GM21367 (cell line): ENCODE measurements at regions not wholly inside any gene's neighbourhood (a gene's known extent, or its start where the extent isn't known, plus 50 kb on each side); places are given as distances from the start of the nearest gene placed in this dataset.

Experiments used
- ATAC-seq: cut with Tn5 transposase; IDR thresholded peaks from one replicate; pipeline ENCODE4 v1.9.1; 2021; ENCODE audit not compliant: unreplicated experiment

DNA sequence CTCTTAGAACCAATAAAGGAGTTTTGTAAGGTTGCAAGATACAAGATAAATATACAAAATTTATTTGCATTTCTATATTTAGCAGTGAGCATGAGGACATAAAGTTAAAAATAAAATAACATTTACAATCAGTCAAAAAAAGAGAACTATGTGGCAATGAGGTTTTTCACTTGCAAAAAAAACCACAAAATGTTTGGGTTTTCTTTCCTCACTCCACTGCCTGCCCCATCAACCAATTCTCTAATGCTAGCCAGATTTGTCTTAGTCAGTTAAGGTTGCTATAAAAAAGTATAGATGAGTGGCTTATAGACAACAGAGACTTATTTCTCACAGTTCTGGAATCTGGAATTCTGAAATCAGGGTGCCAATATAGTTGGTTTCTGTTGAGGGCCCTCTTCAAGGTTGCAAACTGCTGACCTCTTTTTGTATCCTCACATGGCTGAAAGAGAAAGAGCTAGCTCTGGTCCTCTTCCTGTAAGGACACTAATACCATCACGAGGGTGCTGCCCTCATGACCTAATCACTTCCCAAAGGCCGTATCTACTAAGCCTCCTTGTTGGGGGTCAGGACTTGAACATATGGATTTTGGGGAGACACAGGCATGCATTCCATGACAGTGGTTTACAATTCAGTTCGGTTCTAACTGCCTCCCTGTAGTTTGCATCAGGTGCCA is 566.2 kb downstream of the GALR1 start:
- ATAC-seq: no peak

DNA sequence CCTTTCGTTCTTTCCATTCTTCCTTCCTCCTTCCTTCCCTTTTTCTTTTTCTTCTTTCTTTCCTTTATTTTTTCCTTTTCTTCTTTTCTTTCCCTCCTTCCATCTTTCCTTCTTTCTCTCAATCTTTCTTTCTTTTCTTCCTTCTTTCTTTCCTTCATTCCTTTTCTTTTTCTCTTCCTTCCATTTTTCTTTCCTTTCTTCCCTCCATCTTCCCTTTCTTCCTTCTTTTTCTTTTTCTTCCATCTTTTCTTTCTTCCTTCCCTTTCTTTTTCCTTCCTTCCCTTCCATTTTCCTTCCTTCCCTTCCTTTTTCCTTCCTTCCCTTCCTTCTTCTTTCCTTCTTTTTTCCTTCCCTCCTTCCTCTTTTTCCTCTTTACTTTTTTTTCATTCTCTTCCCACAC is 568.7 kb downstream of the GALR1 start:
- ATAC-seq: no peak

DNA sequence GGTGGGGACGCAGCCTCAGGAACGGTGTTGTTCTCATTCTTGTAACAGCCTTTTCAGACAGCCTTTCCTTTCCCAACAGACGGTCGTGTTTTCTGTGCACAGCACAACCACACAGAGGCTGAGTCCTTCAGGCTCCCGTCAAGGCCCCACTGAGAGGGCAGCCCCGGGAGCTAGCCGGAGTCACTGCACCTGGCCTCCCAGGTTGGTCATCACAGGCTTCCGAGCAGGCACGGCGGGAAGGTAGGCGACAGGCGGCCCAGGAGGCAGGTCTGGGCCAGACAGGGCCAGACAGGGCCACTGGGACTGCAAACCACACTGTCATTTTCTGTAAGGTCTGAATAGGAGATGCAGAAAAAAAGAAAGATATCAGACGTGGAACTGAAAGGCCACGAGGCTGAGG is 570.8 kb downstream of the GALR1 start:
- ATAC-seq: no peak

DNA sequence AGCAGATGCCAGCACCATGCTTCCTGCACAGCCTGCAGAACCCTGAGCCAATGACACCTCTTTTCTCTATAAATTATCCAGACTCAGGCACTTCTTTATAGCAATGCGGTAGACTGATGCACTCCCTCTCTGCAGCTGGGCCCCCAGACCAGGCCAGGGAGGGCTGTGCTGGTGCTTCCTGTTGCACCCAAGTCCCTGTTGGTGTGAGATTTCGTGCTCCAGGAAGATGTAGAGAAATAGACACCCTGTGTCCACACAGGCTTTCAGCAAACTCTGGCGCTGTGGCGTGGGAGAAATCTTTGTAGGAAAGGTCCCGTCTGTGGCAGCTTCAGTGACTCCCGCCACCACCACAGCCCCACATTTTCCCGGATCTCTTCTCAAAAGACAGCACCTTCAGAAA is 572.2 kb downstream of the GALR1 start:
- ATAC-seq: no peak

DNA sequence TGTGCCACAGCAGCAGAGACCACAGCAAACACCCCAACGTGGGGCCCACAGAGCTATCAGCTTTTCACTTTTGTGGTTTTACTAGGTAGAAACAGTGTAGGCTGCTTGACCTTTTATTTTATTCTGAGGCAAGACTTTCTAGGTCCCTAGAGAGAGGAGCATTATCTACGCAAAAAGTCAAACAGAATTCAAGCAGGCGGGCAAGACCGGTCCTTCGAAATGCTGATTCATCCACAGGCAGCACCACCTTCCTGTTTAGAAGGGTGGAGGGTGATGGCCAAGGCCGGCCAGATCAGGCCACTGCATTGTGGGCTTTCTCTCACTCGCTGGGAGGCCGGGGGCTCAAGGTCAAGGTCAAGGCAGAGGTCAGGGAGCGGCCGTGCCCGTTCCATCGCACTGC is 573.0 kb downstream of the GALR1 start:
- ATAC-seq: no peak

DNA sequence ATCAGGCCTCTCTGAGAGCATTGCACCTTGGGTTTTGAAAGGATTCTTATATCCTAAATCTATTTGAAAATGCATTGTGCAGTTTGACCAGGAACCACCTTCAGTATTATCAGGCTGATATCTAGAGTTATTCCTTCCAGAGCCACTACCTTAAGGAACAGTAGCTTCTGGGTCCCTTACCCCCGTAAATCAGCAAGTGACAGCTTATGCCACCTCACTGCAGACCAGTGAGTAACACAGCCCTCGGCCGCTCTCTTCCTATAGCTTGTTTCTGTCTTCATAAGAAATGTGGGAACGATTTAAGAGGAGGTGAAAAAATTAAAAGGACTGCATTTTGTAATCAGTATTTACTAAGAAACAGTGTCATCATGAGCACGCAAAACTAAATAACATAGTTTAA is 584.2 kb downstream of the GALR1 start:
- ATAC-seq: no peak

DNA sequence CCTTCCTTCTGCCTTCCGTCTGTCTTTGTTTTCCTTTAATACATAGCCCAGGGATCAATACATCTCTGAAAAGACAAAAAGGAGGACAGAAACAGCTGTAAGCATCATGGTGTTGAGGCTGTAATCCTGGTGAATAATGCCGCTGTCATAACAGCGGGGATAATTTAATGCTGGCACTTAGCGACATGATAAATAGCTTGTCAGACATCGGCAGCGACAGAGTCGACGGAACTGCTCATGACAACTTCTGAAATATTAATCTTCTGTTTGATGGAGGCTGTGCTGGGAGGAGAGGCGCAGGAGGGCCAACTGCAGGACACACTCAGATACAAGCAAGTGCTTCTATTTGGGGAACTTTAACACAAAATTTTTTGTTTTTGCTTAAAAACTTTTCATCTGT is 602.2 kb downstream of the GALR1 start:
- no peak for ATAC-seq

DNA sequence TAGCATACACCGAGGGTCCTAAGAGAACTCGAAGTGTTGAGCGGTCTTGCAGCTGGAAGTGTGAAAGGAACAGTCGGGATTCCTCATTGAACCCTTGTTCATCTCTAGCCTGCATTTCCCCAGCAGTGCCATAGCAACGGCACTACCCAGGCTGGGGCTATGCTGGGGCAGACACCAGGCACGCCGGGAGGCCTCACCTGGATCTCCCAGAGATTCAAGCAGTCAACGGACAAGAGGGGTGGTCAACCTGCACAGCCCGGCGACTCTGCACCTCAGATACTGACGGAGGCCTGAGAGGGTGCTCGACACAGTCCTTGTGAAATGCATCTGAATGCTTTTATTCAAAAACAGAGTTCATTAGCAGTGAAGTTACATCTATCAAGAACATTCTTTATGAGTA is 604.2 kb downstream of the GALR1 start:
- ATAC-seq: no peak

DNA sequence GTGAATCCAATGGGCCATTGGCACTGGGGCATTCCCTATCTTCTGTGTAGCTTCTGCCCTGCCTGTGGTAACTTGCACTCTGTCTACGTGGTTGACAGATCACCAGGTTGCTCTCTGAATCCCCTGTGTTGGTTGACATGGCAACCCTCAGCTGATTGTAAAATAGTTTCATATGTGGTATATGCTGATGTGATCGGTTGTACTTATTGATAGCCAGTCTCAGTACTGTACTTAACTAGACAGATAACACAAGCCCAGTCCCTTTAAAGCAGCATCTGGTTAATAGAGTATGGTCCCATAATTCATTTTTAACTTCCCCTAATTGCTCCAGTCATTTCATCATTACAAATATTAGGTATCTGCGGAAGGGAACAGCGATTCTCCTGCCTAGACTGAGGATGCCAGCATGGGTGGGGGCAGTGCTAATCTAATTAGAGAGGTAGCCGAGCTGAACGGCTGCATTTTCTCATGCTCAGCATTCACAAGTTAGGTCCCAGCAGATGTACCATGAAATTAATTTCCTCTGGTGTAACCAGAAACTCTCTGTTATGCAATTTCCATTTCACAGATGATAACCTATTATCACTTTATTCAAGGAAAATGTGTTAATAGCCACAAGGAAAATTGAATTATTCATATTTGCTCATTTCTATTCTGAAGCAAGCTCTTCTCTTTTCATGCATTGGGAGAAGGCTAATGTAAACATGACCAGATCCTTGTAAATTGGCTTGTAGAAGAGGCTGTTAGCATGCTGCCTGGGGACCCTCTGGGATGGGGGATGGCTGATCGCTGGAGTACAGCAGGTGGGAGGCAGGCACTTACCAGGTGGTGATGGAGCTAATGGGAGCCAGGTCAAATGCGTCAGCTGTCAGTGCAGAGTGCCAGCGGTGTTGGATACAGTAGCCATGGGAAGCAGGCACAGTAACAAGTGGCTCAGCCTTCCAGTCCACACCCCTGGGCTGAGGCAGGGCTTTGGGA is 608.3 kb downstream of the GALR1 start:
- ATAC-seq: no peak

DNA sequence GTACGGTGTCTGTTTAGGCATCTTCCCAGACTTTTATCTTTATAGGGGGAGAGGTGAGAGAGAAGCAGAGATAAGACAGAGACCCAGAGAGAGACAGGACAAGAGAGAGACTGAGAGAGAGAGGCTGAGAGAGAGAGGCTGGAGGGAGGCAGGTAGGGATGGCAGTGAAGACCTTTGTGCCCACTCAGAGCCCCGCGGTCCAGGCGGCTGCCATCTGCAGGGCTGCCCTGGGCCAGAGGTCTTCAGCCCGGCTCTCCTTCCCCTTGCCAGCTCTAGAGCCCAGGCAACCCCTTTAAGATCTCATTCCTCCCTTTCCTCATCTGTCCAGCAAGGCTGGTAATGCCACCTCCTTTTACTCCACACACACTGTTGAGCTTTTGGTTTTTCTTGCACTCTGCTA is 610.0 kb downstream of the GALR1 start:
- no peak for ATAC-seq

DNA sequence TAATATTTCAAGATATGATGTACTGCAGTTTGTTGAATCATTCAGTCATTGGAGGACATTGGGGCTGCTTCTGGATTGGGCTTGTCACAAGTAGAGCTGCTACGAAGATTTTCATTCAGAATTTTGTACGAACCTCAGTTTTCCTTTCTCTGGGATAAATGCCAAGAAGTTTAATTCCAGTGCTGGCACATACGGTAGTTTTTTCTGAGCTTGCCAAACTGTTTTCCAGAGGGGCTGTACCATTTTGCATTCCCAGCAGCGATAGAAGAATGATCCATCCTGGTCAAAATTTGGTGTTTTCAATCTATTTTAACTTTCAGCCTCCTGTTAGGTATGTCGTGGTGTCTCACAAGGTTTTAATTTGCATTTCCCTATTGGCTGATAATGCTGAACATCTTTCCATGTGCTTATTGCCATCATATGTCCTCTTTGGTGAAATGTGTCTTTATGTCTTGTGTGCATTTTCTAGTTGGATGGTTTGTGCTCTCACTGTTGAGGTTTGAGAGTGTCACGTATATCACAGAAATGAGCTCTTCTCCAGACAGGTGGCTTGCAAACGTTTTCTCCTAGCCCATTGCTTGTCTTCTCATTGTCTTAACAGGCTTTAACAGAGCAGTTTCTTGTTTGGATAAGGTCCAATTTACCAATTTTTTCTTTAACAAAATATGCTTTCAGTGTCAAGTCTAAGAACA is 612.6 kb downstream of the GALR1 start:
- ATAC-seq: no peak

DNA sequence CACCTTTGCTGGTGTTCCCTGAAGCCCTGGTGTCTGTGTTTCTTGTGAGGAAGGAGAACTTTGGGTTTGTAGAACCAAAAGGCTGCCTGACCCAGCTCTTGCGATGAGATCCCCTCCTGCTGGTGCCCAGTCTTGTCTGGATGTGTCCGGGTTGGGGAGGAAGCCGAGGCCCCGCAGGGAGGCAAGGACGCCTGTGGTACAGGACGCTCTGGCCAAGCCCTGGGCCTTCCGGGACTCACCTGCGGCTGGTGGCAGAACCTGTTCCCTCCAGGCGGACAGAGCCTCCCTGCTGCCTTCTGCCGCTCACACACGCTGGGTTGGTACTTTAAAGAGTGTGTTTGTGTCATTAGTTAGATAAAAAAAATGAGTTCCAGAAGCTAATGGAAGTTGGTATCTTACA is 616.2 kb downstream of the GALR1 start:
- ATAC-seq: no peak

DNA sequence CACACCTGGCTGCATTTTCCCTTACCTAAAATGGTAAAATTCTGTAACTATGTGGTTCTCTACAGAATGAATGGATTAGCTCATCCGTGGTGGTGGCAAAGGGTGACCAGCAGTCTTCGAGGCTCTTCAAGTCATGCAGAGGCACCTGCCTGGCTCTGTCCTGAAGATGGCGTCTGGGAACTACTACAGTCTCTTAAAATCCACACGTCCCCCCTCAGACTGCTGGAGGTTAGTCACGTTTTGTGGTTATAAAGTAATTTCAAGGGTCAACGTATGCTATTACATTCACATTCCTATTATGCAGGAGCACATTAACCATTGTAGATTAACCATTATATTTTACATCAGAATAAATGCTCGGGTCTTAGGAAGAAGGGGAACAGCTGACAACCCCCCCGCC is 616.7 kb downstream of the GALR1 start:
- no peak for ATAC-seq

DNA sequence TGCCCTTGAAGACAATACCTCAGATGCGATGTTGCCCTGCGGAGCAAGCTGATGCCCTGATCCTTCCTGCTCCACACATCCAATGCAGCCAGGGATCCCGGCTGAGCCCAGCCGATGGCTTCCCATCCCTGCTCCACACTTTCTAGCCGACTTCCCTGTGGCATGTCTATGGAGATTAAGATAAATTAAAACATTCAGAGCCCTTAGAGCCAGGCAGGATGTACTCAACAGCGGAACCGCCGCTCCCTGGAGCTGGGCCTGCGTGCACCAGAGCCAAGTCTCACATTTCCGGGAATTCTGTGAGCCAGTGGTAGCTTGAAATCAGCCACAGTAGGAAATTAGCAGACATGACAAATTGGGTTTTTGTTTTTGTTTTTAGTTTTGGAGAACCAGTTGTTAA is 620.6 kb downstream of the GALR1 start:
- ATAC-seq: no peak

DNA sequence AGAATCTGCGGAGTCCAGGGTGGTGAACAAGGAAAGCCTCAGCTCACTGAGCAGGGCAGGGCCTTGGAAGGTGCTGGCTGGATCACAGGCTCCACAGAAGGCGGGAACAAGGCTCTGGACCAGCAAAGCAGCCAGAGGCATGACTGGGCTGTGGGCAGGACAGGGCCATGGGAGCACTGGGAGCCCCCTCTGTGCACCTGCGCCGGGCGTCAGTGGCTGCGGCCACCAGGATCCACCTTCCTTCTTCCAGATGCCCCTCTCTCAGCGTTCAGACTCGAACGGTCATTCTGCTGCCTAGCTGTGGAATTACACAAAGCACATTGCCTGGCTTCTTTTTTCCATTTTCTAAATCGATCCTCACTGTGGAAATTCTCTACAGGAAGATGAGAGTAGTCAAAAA is 621.2 kb downstream of the GALR1 start:
- ATAC-seq: no peak

DNA sequence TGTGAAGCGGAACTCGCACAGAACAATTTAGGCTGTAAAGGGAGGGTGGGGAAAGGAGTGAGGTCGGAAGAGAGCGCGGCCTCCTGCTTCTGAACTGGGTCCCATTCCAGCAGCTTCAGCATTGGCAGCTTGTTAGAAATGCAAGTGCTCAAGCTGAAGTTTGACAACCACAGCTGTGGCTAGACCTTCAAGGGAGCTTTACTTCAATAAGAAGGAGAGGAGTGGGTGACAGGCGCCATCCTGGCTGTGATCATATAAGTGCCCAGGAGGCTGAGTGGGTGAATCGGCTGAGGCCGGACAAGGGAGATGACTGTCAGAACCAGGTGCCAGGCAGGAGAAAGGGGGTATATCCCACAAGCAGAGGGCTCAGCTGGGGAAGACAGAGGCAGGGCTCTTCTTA is 622.5 kb downstream of the GALR1 start:
- ATAC-seq: no peak

DNA sequence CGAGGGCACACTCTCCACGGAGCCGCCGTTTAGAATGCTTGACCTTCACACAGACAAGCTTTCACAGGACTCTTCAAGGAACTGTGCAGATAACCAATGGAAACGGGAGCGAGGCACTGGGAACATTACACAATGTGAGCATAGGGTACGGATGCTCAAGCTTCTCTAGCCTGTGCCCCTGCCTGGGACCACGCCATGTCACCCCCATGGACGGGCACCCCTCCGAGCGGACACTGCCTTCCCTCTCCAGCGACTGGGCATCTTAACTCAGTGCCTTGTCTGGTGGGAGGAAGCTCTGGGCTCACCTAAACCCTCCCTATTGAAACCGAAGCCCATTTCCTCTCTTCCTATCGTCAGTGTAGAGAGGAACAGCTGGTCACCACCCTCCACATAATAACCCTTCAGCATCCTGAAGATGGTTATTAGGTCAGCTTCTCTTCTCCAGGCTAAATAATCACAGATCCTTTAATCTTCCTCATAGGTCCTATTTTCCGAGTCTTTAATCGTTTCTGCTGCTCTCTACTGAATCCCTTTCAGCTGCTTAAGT is 626.7 kb downstream of the GALR1 start:
- no peak for ATAC-seq

DNA sequence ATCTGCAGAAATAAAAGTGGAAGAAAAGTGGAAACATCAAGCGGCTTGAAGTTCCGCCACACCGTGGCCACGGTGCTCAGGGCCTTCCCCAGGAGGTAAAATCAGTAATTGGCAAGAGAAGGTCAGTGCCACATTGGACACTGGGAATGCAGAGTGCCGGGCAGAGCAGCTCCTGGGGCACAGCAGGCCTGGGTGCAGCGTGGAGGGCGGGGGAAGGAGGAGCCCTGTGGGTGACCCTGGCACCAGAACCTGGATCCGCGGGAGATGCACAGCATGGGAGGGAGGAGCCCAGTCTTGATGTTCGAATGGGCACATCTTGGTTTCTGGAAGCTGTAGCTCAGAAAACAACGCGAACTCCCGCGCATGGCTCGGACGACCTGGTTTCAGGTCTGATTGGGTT is 630.2 kb downstream of the GALR1 start:
- no peak for ATAC-seq

DNA sequence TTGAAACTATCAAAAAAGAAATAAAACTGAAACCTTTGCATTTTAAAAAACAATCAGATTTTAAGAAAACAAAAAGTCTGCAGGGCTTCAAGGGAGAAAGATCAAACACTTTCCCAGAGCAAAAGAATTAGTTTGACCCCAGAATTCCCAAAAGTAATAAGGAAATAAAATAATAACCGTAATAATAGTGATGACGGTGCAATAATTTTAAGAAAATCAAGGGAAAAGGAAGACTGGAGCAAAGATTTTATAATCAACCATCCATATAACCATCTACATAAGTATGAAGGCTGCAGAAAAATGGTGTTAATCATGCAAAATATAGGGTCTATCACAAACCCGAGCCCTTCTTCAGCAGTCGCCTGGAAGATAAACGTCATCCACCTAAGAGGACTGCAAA is 634.8 kb downstream of the GALR1 start:
- no peak for ATAC-seq

DNA sequence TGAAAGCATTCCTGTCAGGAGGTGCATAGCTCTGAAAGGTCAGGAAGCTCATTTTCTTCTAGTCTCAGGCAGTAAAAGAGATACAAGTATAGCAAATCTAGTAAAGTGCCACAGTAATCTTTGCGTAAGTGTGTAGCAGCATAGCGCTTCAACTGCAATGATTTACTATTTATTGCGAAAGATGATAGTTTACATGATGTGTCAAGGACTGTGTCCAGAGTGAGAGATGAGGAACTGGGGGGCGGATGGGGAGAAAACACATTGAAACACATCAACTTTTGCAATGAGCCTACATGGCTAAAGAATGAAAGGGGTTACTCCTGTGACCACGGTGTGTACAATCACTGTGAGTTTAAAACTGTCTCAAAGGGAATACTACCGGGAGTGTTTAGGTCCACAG is 644.4 kb downstream of the GALR1 start:
- ATAC-seq: no peak

DNA sequence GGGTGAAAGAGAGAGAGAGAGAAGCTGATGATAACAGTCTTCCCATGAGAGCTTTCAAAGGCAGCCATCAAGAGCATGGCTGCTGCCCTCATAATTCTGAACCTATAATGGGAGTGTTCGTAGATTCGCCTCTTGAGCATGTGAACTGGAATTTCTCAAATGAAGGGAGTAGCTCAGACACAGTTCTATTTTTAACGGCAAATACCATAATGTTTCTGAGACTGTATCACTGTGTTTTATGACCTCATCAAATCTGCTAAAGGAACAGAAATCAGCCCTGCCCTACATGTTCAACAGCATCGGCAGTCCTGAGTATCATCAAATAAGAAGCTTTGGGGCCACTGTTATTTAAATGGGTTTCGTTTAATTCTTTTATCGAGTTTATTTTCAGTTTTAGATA is 645.6 kb downstream of the GALR1 start:
- ATAC-seq: no peak
